A172 (cell line): ENCODE measurements at regions not wholly inside any gene's neighbourhood (a gene's known extent, or its start where the extent isn't known, plus 50 kb on each side); places are given as distances from the start of the nearest gene placed in this dataset.

Experiments used
- DNase-seq: peaks from one replicate; pipeline ENCODE4 v3.0.0-alpha.2; 2015; ENCODE audit warnings: low spot score

GRCh38 chr16:50960517-50961202 is 190.4 kb downstream of the SALL1 start:
- no peak for DNase-seq

DNA sequence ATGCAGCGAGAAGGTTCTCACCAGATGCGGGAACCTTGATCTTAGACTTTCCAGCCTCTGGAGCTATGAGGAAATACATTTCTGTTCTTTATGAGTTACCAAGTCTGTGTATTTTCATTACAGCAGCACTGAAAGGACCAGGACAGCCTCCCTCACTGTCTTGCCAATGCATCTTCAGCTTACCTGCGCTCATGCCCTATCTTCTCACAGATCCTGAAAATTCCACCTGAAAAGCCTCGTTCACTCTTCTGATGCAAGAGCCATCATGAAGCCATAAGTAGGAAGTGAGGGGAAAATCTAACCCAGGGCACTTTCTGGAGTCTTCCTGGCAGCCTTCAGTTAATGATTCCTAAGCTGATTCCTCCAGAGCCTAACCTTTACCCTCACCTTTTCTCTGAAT is 194.0 kb downstream of the SALL1 start:
- DNase-seq: no peak

DNA sequence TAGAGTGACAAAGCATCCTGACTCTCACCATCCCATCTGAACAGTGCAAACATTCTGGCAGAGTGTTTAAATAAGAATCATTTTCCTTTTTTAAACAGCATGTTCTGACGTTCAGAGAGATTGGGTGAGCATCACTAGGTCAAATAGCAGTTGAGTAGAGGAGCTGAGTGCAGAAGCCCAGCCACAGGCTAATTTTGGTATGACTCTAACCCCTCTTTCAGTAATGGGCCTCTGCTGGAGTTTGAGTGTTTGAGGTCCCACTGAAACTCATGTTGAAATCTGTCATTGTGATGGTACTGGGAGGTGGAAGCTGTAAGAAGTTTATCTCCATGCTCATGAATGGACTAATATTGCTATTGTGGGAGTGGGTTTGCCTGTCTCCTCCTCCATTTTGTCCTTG is 194.4 kb downstream of the SALL1 start:
- DNase-seq: no peak

GRCh38 chr16:50955311-50955710 is 195.8 kb downstream of the SALL1 start:
- DNase-seq: no peak

DNA sequence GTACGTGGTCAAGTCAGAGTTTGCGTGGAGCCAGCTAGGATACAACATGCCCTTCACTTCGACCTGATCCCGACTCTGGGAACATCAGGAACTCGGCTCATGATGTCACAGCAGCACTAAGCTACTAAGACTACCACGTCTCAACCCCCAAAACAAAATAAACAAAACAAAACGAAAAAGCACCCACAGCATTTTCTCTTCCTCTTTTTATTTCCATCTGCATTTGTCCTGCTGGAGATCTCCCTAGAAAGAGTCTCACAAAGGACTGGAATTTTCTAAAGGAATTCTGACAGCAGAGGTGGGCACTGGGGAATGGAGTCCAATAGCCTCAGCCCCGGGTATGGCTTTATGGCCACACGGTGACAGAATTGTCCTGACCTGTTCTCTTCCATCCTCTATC is 196.6 kb downstream of the SALL1 start:
- DNase-seq: no peak

GRCh38 chr16:50953290-50953689 is 197.8 kb downstream of the SALL1 start:
- DNase-seq: no peak

DNA sequence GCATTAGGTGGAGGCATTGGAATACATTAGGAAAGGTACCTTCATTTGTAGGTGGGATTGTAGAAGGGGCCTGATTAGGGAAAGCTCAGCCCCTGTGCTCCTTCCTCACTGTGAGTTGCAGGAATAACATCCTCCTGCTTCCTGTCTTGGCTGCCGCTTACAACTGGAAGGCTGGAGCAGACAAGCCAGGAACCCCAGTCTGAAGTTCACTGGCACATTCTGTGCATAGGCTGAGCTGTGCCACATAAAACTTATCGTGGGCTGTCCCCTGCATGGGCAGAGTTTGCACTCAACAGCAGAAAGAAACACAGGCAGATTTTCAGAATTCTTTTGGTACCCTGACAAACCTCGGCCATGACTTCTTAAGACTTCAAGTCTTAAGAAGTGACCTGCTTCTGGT is 200.1 kb downstream of the SALL1 start:
- no peak for DNase-seq

DNA sequence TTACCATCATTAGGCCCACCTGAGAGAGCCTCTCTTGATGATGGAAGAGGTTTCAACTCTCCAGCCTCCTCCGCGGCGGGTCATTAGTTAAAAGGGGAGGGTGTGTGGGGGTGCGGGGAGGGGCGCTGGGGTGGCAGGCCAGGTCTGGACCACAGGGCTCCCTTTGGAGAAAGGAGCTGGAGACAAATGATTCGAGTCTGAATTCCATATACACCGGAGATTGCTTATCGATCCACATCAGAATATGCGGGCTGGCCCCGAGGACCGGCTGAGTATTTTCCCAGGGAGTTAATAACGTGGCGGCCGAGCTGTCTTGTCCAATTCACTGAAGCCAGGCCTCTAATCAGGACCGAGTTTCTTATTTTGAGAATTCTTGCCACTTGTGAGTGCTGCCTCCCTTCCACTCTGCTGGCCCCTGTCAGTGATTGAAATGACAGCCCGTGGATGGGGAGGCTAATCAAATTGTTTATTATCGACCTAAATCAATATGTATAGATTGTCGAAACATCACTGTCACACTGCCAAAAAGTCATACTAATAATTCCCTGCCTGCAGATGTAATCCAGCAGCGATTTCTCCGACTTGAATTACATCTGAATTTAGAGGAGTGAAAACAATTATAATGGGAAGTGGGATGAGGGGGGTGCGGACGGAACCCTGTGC is 202.7 kb downstream of the SALL1 start:
- DNase-seq: no peak

GRCh38 chr16:50947826-50948225 is 203.2 kb downstream of the SALL1 start:
- DNase-seq: no peak

GRCh38 chr16:50946606-50947005 is 204.5 kb downstream of the SALL1 start:
- no peak for DNase-seq

DNA sequence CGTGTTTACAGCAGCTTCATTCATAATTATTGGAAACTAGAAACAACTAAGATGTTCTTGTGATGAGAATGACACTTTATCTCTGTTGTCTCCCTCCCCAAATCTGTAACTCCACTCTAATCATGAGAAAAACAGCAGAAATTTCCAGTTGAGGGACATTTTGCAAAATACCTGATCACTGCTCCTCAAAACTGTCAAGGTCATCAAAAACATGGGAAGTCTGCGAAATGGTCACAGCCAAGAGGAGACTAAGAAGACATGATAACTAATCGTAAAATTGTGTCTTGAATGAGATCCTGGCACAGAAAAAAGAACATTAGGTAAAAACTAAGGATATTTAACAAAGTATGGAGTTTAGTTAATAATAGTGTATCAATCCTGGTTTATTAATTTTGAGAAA is 204.2 kb downstream of the CYLD start:
- DNase-seq: no peak

DNA sequence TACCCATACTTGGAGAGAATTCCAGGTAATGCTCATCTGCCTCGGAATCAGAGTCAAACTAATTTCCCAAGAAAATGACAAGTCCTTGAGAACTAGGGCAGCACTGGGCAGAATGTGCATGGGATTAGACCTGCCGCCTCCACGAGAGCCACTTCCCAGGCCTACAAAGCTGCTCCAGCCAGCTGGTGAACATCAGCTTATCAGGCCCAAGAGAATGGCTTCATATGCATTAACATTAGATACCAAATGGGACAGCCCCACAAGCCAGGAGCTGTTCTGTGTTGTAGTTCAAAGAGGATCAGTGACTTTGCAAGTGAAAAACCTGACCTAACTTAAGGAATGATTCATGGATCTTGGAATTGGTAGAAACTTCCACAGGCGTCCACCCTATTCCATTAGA is 203.3 kb downstream of the CYLD start:
- DNase-seq: no peak

GRCh38 chr16:50944436-50944835 is 202.6 kb downstream of the CYLD start:
- DNase-seq: no peak

- no peak for DNase-seq
Observed at GRCh38 chr16:50944033-50944432, 202.1 kb downstream of the CYLD start.

DNA sequence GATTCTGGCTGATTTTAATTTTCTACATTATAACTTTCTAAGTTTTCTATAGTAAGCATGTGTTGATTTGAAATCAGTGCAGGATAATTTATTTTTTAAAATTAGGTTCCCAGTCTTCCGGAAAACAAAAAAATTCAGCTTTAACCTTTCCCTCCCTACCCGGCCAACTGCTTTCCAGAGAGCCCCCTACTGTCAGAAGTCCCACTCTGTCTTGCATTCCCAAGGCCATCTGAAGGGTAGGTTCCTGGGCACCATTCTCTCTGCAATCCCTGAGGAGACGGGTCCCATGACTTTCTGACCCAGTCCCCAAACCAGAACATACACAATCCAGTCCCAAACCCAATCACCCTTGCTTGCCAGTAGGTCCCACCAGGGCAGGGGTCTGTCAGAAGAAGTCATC is 200.3 kb downstream of the CYLD start:
- no peak for DNase-seq

- DNase-seq: no peak
Observed at GRCh38 chr16:50941681-50942080, 199.8 kb downstream of the CYLD start.

GRCh38 chr16:50940275-50940854 is 198.5 kb downstream of the CYLD start:
- DNase-seq: no peak

GRCh38 chr16:50939356-50939755 is 197.5 kb downstream of the CYLD start:
- DNase-seq: no peak

DNA sequence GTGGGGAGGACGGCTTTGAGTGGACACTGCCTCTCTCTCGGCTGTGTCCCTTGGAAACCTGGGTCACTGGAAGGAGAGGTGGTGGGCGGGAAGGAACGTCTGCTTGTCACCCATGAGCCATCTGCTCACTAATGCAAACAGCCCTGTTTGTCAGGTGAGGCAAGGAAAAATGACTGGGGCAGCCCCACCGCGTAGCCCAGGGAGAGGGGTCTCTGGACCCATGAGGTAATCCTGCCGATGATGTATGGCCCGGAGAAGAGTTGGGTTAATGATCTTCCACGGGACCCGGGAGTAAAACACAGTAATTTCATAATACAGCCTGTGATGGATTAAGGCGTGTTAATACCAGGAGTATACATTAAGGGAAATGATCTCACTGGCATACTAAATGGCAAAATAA is 197.0 kb downstream of the CYLD start:
- no peak for DNase-seq

DNA sequence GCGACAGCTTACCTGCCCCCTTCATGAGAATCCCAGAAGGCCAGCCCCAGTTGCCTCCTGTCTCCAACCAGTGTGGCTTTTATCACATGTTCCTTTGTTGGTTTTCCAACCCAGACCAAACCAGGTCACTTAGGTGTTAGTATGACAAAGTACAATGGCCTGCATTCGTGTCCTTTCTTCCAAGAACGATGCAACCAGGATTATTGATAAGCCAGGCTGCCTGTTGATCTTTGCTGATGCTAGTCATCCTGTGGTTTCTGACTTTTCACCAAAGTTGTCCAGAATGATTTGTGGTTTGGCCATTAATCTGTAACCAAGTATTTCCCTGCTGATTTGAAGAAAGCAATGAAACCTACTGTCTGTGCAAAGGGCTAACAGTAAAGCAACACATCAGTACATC is 191.4 kb downstream of the CYLD start:
- DNase-seq: no peak

- no peak for DNase-seq
Observed at GRCh38 chr16:50932348-50932935, 190.6 kb downstream of the CYLD start.

DNA sequence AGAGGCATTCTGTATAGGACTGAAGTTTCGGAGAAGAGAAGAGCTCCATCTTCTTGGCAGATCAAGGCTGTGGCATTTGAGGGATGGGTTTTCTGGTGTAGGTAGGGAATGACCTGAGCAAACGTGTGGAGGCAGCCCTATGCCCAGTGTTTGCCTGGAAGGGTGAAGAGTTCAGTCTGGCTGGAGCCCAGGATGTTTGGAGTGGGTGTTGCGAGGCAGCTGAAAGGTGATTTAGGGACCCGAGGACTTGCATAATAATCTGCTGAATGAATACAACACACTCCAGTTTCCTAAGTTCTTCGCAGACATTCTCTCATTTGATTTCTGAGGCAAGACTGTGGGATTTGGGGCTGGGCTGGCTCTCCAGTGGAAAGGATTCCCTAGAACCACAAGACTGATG is 186.2 kb downstream of the CYLD start:
- no peak for DNase-seq

- peak; percentile 56 for DNase-seq
Observed at GRCh38 chr16:50925758-50926357, 184.0 kb downstream of the CYLD start.
